D721Med (cell line): ENCODE measurements at regions not wholly inside any gene's neighbourhood (a gene's known extent, or its start where the extent isn't known, plus 50 kb on each side); places are given as distances from the start of the nearest gene placed in this dataset.

Source experiments
- DNase-seq: peaks from one replicate; pipeline ENCODE4 v3.0.0; 2011; ENCODE audit warnings: low spot score; ENCODE audit not compliant: insufficient read length
- FAIRE-seq: peaks from 2 replicates; lab custom pipeline; 2011; peaks lifted over from hg19 to GRCh38; lab: Jason Lieb, UNC
- CTCF ChIP-seq: IDR thresholded peaks from 2 replicates; pipeline ENCODE4 v1.5.1; 2012; ENCODE audit warnings: mild to moderate bottlenecking, control low read depth; ENCODE audit not compliant: insufficient read depth; ENCODE audit errors: missing control alignments

- FAIRE-seq (no peak), DNase-seq (no peak)
- TF ChIP-seq CTCF, result no peak
Measured at GRCh38 chr2:105587637-105588036, 157.1 kb upstream of the NCK2 start.

GRCh38 chr2:105584435-105585010 is 160.2 kb upstream of the NCK2 start:
- FAIRE-seq (no peak), DNase-seq (no peak)
- TF ChIP-seq CTCF, result no peak

DNA sequence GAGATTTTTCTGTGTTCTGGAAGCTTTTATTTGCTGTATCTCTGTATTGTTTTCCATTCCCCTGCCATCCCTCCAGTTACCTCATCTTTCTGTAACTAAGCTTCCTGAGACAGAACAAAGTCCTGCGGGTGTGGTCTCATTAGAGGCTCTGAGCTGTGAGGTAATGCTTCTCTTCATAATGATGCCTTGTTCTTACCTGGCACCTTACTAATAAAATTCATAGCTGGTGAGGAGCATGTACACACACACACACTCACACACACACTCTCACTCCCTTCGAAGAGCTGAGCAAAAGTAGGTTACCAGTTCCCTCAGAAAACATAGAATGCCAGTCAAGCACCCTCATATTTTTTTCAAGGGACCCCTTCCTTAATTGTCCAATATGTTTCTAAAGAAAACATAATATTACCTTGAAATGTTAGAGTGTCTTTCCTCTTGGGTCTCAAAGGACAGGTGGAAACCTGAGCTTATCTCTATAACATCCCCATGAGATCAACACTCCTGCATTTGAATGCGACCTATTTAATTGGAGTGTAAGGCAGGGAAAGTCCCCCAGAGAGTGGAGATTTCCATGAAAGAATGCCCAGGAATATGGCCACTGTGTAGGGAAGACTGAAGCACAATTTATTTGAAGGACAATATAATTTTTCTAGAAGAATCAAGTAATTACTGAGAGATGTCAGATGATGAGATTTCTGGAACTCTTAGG is 161.6 kb upstream of the NCK2 start:
- FAIRE-seq (no peak), DNase-seq (no peak)
- TF ChIP-seq CTCF, result no peak

- no peak for TF ChIP-seq CTCF
- FAIRE-seq (no peak), DNase-seq (no peak)
Measured at GRCh38 chr2:105581555-105581944, 163.2 kb upstream of the NCK2 start.

DNA sequence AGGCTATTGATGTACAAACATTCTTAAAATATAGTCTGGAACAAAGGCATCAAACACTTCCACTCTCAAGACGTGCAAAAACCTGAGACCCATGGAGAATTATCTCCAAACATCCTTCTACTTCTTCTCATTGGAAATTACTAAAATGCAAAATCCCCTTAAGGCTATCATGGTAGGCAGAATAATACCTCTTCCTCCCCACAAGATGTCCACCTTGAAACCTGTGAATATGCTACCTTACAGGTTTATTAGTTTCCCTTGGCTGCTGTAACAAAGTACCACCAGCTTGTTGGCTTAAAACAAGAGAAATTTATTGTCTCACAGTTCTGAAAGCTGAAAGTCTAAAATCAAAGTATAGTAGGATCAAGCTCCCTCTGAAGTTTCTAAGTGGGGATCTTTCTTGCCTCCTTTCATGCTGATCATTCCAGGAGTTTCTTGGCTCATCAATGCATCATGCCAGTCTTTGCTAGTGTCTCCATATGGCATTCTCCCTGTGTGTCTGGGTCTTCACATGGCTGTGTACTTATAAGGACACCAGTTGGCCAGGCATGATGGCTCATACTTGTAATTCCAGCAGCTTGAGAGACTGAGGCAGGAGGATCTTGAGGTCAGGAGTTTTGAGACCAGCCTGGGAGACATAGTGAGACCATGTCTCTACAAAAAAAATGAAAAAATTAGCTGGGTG is 163.7 kb upstream of the NCK2 start:
- no peak for DNase-seq
- no peak for TF ChIP-seq CTCF
- no peak for FAIRE-seq

- TF ChIP-seq CTCF, result no peak
- FAIRE-seq, result no peak
Measured at GRCh38 chr2:105580216-105580615, 164.5 kb upstream of the NCK2 start.

GRCh38 chr2:105578166-105578565 is 166.5 kb upstream of the NCK2 start:
- FAIRE-seq, result no peak
- TF ChIP-seq CTCF, result no peak
- no peak for DNase-seq

More at GRCh38 chr2:105580216-105580615, 164.5 kb upstream of the NCK2 start:
- DNase-seq, result no peak
